K562 (cell line): ENCODE measurements at regions not wholly inside any gene's neighbourhood (a gene's known extent, or its start where the extent isn't known, plus 50 kb on each side); places are given as distances from the start of the nearest gene placed in this dataset.

Source experiments
- ATAC-seq: fragments of 200-7000 bp; cut with Tn5 transposase; 3 replicates; pipeline ENCODE4 v1.9.1; 2020; ENCODE audit warnings: moderate library complexity
- BruUV-seq: library from RNA; stranded (reverse); fragments of 400-500 nt; replicated peaks from 2 replicates; lab custom pipeline; 2021; lab: Mats Ljungman, UMichigan
- CTCF ChIA-PET: fragments of 300-600 bp; formaldehyde crosslinking; extraction: SDS; loops from one replicate; lab custom pipeline; 2021; ENCODE audit warnings: low intra/inter-chr PET ratio; lab: Yijun Ruan, JAX
- POLR2A ChIA-PET: fragments of 300-600, 350-650 bp; sonication (Branson Sonifier 250); formaldehyde crosslinking; extraction: SDS; loops from one replicate; lab custom pipeline; 2021; ENCODE audit warnings: antibody characterized with exemption, inconsistent platforms; lab: Yijun Ruan, JAX
- DNase-seq, 4 experiments: peaks; one replicate each; pipeline versions ENCODE4 v3.0.0 to v3.0.0-alpha.2; 2011 to 2018; ENCODE audit warnings: low spot score in 3 of 4, mixed read lengths in 3 of 4; ENCODE audit errors: extremely low read depth in 1 of 4
- FAIRE-seq: peaks from 2 replicates; lab custom pipeline; 2011; peaks lifted over from hg19 to GRCh38; lab: Jason Lieb, UNC
- H2AFZ ChIP-seq: 2 replicates; pipeline ENCODE4 v1.6.0; 2011; ENCODE audit warnings: low read depth, low read length, control low read depth, inconsistent platforms
- H3K27ac ChIP-seq: fragments of 200-600 bp; 3 replicates; pipeline ENCODE4 v1.8.0; 2011; ENCODE audit warnings: low read depth, mild to moderate bottlenecking, control low read depth, inconsistent platforms, low read length, moderate library complexity, mixed read lengths; ENCODE audit errors: extremely low read depth
- H3K27me3 ChIP-seq, 2 experiments: fragments of 300-600 bp in 1 of 2; 2 replicates in 1 of 2; 3 replicates in 1 of 2; pipeline versions ENCODE4 v1.6.0 to v1.8.0; 2011; ENCODE audit warnings: inconsistent platforms in 2 of 2, low read length in 2 of 2, mild to moderate bottlenecking in 1 of 2, mixed read lengths in 1 of 2, moderate library complexity in 1 of 2; ENCODE audit not compliant: control insufficient read depth in 2 of 2, insufficient read depth in 2 of 2
- H3K36me3 ChIP-seq: fragments of 300-600 bp; 3 replicates; pipeline ENCODE4 v1.8.0; 2011; ENCODE audit warnings: mild to moderate bottlenecking, low read length, inconsistent platforms; ENCODE audit not compliant: control insufficient read depth, insufficient read depth
- H3K4me1 ChIP-seq, 2 experiments: fragments of 200-600 bp in 1 of 2; replicated peaks in 1 of 2; 2 replicates in 1 of 2; 3 replicates in 1 of 2; pipeline versions ENCODE4 v1.5.1 to v1.8.0; 2011; ENCODE audit warnings: inconsistent platforms in 2 of 2, low read length in 2 of 2, mild to moderate bottlenecking in 1 of 2, mixed read lengths in 1 of 2, moderate library complexity in 1 of 2; ENCODE audit not compliant: control insufficient read depth in 2 of 2, insufficient read depth in 2 of 2
- H3K4me2 ChIP-seq: 2 replicates; pipeline ENCODE4 v1.6.1; 2011; ENCODE audit warnings: low read length, control low read depth, inconsistent platforms, mixed read lengths; ENCODE audit not compliant: insufficient read depth
- H3K4me3 ChIP-seq: fragments of 200-600 bp; sonication (generic), shearing (Covaris generic); 2 replicates; pipeline ENCODE4 v1.5.1; 2016; ENCODE audit warnings: control low read depth, inconsistent platforms
- H3K79me2 ChIP-seq: fragments of 200-600 bp; 3 replicates; pipeline ENCODE4 v1.8.0; 2011; ENCODE audit warnings: low read length, inconsistent platforms; ENCODE audit not compliant: control insufficient read depth, insufficient read depth
- H3K9ac ChIP-seq, 2 experiments: 2 replicates each; pipeline versions ENCODE4 v1.6.0 to v1.6.1; 2011; ENCODE audit warnings: low read depth in 2 of 2, low read length in 2 of 2, control low read depth in 1 of 2, inconsistent platforms in 1 of 2, mild to moderate bottlenecking in 1 of 2, mixed read lengths in 1 of 2; ENCODE audit not compliant: insufficient read depth in 1 of 2
- H3K9me1 ChIP-seq: one replicate; pipeline ENCODE4 v1.6.0; 2011; ENCODE audit warnings: inconsistent platforms, mild to moderate bottlenecking, low read length, moderate library complexity; ENCODE audit not compliant: control insufficient read depth, insufficient read depth
- H3K9me3 ChIP-seq: replicated peaks from 2 replicates; pipeline ENCODE4 v1.5.1; 2011; ENCODE audit warnings: low read depth, low read length, inconsistent platforms; ENCODE audit not compliant: control insufficient read depth, insufficient read depth
- H4K20me1 ChIP-seq: replicated peaks from 2 replicates; pipeline ENCODE4 v1.6.1; 2011; ENCODE audit warnings: low read length, inconsistent platforms, mixed read lengths; ENCODE audit not compliant: control insufficient read depth, insufficient read depth
- MBD1 ChIP-seq: fragments of 250-450 bp; sonication (Bioruptor Pico); IDR thresholded peaks from 2 replicates; pipeline ENCODE4 v1.8.0; 2022; ENCODE audit warnings: inconsistent platforms
- NFXL1 ChIP-seq: fragments of 450-650 bp; formaldehyde crosslinking; IDR thresholded peaks from 2 replicates; pipeline ENCODE4 v1.4.0; 2021; ENCODE audit warnings: mild to moderate bottlenecking
- RBM22 ChIP-seq: fragments of 200-400 bp; formaldehyde crosslinking; IDR thresholded peaks from 2 replicates; pipeline ENCODE4 v1.6.1; 2018; ENCODE audit warnings: low read length, low read depth; ENCODE audit not compliant: poor library complexity, severe bottlenecking
- RFX1 ChIP-seq: fragments of 450-650 bp; IDR thresholded peaks from 2 replicates; pipeline ENCODE4 v1.6.1; 2016; ENCODE audit warnings: mild to moderate bottlenecking, moderate library complexity
- ZBTB49 ChIP-seq: sonication (generic); formaldehyde crosslinking; IDR thresholded peaks from 2 replicates; pipeline ENCODE4 v1.8.0; 2022; ENCODE audit warnings: missing genetic modification reagents, mild to moderate bottlenecking, borderline replicate concordance
- ZNF445 ChIP-seq: fragments of 250-450 bp; sonication (Bioruptor Pico); IDR thresholded peaks from 2 replicates; pipeline ENCODE4 v1.4.0; 2020; ENCODE audit warnings: low read depth, mild to moderate bottlenecking, moderate library complexity
- WGBS: fragments of 100-300 bp; shearing (Covaris generic); methylation state at CpG from one replicate; pipeline ENCODE4 v1.1.6; 2016; ENCODE audit warnings: low coverage, mixed read lengths; ENCODE audit not compliant: insufficient coverage; ENCODE audit errors: missing lambda C conversion rate; 5-methylcytosine and 5-hydroxymethylcytosine counted together
- in situ Hi-C: fragments of 300-500 bp; cut with MboI; formaldehyde crosslinking; loops from 4 replicates; pipeline ENCODE4 v1.15.0; 2018; ENCODE audit warnings: inconsistent platforms, mixed read lengths
- intact Hi-C: fragments of 100-400 bp; cut with micrococcal nuclease; formaldehyde crosslinking; loops from 2 replicates; pipeline ENCODE4 v1.14.2; 2022

GRCh38 chr12:9391815-9392214 is 183.6 kb upstream of the PZP start:
- no peaks in the 10 kb centered on the region for H3K9me3 ChIP-seq
- TF ChIP-seq RFX1 (peak; percentile 43; the same call in 1 of the 2 replicates), ZNF445 (no peak), ZBTB49 (CRISPR knock-in tag) (no peak), NFXL1 (CRISPR knock-in tag) (no peak), RBM22 (no peak), MBD1 (CRISPR knock-in tag) (no peak)
- TF ChIP-seq, all 486 proteins: peak for 1
- no peak overlapping the region for H3K4me3 ChIP-seq
- DNase-seq (no peak), ATAC-seq (no peak), FAIRE-seq (no peak)
- WGBS = 44% methylated on average over 1 of the region's 2 CpGs
- POLR2A ChIA-PET = no interaction called here
- no peaks in the 10 kb centered on the region for H3K36me3 ChIP-seq
- H3K9ac ChIP-seq = no peak overlapping the region
- BruUV-seq = no TSS peak
- CTCF ChIA-PET = no interaction called here
- H3K9me1 ChIP-seq = no peaks in the 10 kb centered on the region
- H3K27ac ChIP-seq = no peak overlapping the region
- no peaks in the 10 kb centered on the region; a peak in 1 of 5 replicates for H3K4me1 ChIP-seq
- in situ Hi-C loops (no loop called here), intact Hi-C loops (no loop called here)
- H3K27me3 ChIP-seq = no peaks in the 10 kb centered on the region
- H4K20me1 ChIP-seq = no peaks in the 10 kb centered on the region
- no peak overlapping the region for H3K4me2 ChIP-seq
- no peaks in the 10 kb centered on the region for H3K79me2 ChIP-seq
- H2AFZ ChIP-seq = no peak overlapping the region
